ENCODE measurements at regions not wholly inside any gene's neighbourhood (a gene's known extent, or its start where the extent isn't known, plus 50 kb on each side); places are given as distances from the start of the nearest gene placed in this dataset.

DNA sequence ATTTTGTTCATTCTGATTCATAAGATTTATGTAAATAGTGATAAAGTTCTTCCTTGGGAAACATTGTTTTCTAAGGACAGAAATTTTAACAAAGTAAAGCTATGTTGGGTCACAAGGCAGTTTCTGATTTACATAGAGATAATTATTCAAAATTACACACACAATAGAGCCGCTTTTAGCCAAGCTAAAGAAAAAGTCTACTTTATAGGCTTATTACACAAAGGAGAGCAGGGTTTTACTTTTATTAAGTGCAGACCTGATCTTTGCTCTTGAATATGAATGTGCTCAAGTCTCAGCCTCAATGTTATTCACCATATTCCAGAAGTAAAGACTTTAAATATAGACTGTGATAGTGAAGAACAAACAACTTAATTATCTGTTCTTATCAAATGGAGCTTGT is 787.8 kb upstream of the LINC00305 start:
- FAIRE-seq: no peak
- Histone ChIP-seq H3K4me3 (ENCODE audit: low read depth, low read length) (no peak overlapping the region), H3K36me3 (ENCODE audit: control insufficient read depth, insufficient read depth, low read length) (no peaks in the 10 kb centered on the region), H3K27me3 (ENCODE audit: control insufficient read depth, insufficient read depth, low read length) (no peaks in the 10 kb centered on the region)
- TF ChIP-seq, protein P1, sequence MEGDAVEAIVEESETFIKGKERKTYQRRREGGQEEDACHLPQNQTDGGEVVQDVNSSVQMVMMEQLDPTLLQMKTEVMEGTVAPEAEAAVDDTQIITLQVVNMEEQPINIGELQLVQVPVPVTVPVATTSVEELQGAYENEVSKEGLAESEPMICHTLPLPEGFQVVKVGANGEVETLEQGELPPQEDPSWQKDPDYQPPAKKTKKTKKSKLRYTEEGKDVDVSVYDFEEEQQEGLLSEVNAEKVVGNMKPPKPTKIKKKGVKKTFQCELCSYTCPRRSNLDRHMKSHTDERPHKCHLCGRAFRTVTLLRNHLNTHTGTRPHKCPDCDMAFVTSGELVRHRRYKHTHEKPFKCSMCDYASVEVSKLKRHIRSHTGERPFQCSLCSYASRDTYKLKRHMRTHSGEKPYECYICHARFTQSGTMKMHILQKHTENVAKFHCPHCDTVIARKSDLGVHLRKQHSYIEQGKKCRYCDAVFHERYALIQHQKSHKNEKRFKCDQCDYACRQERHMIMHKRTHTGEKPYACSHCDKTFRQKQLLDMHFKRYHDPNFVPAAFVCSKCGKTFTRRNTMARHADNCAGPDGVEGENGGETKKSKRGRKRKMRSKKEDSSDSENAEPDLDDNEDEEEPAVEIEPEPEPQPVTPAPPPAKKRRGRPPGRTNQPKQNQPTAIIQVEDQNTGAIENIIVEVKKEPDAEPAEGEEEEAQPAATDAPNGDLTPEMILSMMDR (IDR thresholded peaks at IDR 0.05; ENCODE audit: insufficient read depth, low read length, severe bottlenecking): no peak
- DNase-seq (ENCODE audit: low read depth): no peak

DNA sequence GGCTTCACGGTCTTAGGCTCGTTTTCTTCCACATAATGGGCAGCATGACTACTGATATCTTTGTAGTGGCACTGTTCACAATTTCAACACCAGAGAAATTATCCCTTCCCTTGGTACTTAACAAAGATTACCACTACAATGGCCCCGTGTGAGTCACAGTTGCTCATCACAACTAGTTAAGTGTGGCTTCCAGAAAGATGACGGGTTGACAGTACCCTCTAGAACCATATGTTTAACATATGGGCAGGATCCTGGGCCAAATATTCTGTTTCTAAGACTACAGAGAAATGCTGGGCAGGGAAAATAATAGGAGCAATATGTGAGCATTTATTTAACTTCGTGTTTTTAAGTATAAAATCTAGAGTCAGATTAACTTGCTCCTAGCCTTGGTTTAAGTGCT is 780.1 kb upstream of the LINC00305 start:
- TF ChIP-seq, protein P1 (IDR thresholded peaks at IDR 0.05; ENCODE audit: insufficient read depth, low read length, severe bottlenecking): no peak
- DNase-seq (ENCODE audit: low read depth) (peak; percentile 15), FAIRE-seq (no peak)

DNA sequence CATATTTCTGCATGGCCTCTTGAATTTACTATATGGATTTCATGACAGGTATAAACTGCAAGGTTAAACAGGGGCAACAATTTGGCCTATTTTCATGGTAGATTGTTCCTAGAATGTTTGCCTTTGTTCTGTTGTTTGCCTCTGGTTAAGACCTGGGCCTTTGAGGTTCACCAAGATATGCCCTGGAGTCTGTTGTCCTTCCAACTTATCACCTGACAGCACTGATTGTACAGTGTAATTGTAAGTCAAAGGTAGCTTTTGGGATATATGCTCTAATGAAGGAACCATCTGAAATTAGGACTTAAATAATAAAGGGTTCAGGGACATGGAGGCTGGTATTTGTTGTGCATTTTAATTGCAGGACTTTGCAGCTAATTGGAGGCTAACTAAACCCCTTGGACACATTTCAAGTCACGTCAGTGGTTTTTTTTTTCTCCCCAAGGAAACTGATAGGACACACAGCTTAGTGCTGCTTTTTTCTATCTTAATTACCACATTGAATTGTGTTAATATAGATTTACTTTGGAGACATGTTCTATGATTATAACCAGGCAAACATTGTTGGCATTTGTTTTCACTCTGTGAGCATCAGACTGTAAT is 771.2 kb upstream of the LINC00305 start:
- DNase-seq (ENCODE audit: low read depth) (no peak), FAIRE-seq (no peak)
- Histone ChIP-seq H3K27me3 (ENCODE audit: control insufficient read depth, insufficient read depth, low read length) (no peaks in the 10 kb centered on the region), H3K36me3 (ENCODE audit: control insufficient read depth, insufficient read depth, low read length) (no peaks in the 10 kb centered on the region), H3K4me3 (ENCODE audit: low read depth, low read length) (no peak overlapping the region)
- TF ChIP-seq, protein P1 (IDR thresholded peaks at IDR 0.05; ENCODE audit: insufficient read depth, low read length, severe bottlenecking): no peak

More for the DNA sequence above, 780.1 kb upstream of the LINC00305 start:
- Histone ChIP-seq H3K36me3 (ENCODE audit: control insufficient read depth, insufficient read depth, low read length) (no peaks in the 10 kb centered on the region), H3K27me3 (ENCODE audit: control insufficient read depth, insufficient read depth, low read length) (no peaks in the 10 kb centered on the region), H3K4me3 (ENCODE audit: low read depth, low read length) (no peak overlapping the region)

DNA sequence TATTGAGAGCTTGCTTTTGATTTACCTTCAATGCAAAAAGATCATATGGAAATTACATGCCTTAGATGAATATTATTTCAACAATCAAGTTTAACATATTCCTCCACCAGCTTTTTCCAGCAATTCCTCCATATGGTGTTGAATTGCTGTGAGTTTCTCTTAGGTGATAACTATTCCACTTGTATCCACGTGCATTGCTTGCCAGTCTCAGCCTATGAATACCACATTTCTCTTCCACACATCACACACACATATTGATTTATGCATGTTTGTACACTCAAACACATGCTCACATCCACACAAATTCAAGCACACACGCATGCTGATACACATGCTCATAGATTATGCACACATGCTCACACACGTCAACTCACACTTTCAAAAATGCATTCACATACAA is 770.0 kb upstream of the LINC00305 start:
- DNase-seq (ENCODE audit: low read depth): no peak
- TF ChIP-seq, protein P1 (IDR thresholded peaks at IDR 0.05; ENCODE audit: insufficient read depth, low read length, severe bottlenecking): no peak
- Histone ChIP-seq H3K36me3 (ENCODE audit: control insufficient read depth, insufficient read depth, low read length) (no peaks in the 10 kb centered on the region), H3K4me3 (ENCODE audit: low read depth, low read length) (no peak overlapping the region), H3K27me3 (ENCODE audit: control insufficient read depth, insufficient read depth, low read length) (no peaks in the 10 kb centered on the region)
- FAIRE-seq: no peak

DNA sequence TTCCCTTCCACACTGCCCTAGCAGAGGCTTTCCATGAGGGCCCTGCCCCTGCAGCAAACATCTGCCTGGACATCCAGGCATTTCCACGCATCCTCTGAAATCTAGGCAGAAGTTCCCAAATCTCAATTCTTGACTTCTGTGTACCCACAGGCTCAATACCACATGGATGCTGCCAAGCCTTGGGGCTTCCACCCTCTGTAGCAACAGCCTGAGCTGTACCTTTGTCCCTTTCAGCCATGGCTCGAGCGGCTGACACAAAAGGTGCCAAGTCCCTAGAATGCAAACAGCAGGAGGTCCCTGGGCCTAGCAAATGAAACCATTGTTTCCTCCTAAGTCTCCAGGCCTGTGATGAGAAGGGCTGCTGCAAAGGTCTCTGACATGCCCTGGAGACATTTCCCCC is 744.5 kb upstream of the LINC00305 start:
- Histone ChIP-seq H3K36me3 (ENCODE audit: control insufficient read depth, insufficient read depth, low read length) (no peaks in the 10 kb centered on the region), H3K27me3 (ENCODE audit: control insufficient read depth, insufficient read depth, low read length) (no peaks in the 10 kb centered on the region), H3K4me3 (ENCODE audit: low read depth, low read length) (no peak overlapping the region)
- DNase-seq (ENCODE audit: low read depth) (no peak), FAIRE-seq (no peak)
- TF ChIP-seq, protein P1 (IDR thresholded peaks at IDR 0.05; ENCODE audit: insufficient read depth, low read length, severe bottlenecking): no peak

DNA sequence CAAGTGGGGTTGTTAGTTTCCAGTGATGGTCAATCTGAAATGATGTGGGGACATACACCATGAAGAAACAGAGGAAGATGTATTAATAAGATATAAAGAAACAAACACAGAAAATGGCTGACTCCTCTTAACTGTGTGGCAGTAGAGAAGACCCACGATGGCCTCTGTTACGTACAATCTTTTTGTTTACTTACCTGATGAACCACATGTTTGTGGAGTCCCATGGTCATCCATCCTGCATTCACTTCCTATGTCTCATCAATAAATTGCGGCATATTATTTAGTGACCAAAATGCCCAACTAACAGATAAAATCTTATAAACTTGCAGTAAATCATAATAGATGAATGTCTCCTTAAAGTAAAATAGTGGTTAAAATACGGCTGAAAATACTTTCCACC is 740.1 kb upstream of the LINC00305 start:
- TF ChIP-seq, protein P1 (IDR thresholded peaks at IDR 0.05; ENCODE audit: insufficient read depth, low read length, severe bottlenecking): no peak
- H3K27me3 ChIP-seq (ENCODE audit: control insufficient read depth, insufficient read depth, low read length): no peaks in the 10 kb centered on the region
- FAIRE-seq (no peak), DNase-seq (ENCODE audit: low read depth) (no peak)
- H3K36me3 ChIP-seq (ENCODE audit: control insufficient read depth, insufficient read depth, low read length): no peaks in the 10 kb centered on the region
- no peak overlapping the region for H3K4me3 ChIP-seq (ENCODE audit: low read depth, low read length)

Data from bronchial epithelial cell (primary cell).